GM12878 (cell line): ENCODE measurements at regions not wholly inside any gene's neighbourhood (a gene's known extent, or its start where the extent isn't known, plus 50 kb on each side); places are given as distances from the start of the nearest gene placed in this dataset.

Experiments used
- EGR1 ChIP-seq, 2 experiments: IDR thresholded peaks; 1 replicate in 1 of 2; 2 replicates in 1 of 2; pipeline ENCODE4 v1.6.1; 2011 to 2012; ENCODE audit warnings: low read depth in 2 of 2, low read length in 2 of 2, borderline replicate concordance in 1 of 2, mild to moderate bottlenecking in 1 of 2, moderate library complexity in 1 of 2
- GABPA ChIP-seq: IDR thresholded peaks from 2 replicates; pipeline ENCODE4 v1.6.1; 2014; ENCODE audit warnings: antibody characterized with exemption, low read depth, mild to moderate bottlenecking, inconsistent platforms
- HDAC2 ChIP-seq: fragments of 200-600 bp; sonication (generic); IDR thresholded peaks from 2 replicates; pipeline ENCODE4 v1.6.1; 2017
- TF ChIP-seq, protein P1 (sequence below): fragments of 150-350 bp; IDR thresholded peaks from 2 replicates; pipeline ENCODE4 v1.6.1; 2014; ENCODE audit warnings: mild to moderate bottlenecking, low read depth, low read length
- TF ChIP-seq, protein P2 (sequence below): fragments of 450-650 bp; formaldehyde crosslinking; IDR thresholded peaks from 2 replicates; pipeline ENCODE4 v1.4.0; 2020; ENCODE audit warnings: mild to moderate bottlenecking, moderate library complexity
- TF ChIP-seq, protein P3 (sequence below): IDR thresholded peaks from 2 replicates; pipeline ENCODE4 v1.6.1; 2012; ENCODE audit warnings: mild to moderate bottlenecking, low read depth, low read length
- TF ChIP-seq, protein P4 (sequence below): fragments of 450-650 bp; IDR thresholded peaks from 2 replicates; pipeline ENCODE4 v1.6.1; 2017; ENCODE audit warnings: mild to moderate bottlenecking, low read depth, inconsistent platforms; ENCODE audit not compliant: poor library complexity, severe bottlenecking

DNA sequence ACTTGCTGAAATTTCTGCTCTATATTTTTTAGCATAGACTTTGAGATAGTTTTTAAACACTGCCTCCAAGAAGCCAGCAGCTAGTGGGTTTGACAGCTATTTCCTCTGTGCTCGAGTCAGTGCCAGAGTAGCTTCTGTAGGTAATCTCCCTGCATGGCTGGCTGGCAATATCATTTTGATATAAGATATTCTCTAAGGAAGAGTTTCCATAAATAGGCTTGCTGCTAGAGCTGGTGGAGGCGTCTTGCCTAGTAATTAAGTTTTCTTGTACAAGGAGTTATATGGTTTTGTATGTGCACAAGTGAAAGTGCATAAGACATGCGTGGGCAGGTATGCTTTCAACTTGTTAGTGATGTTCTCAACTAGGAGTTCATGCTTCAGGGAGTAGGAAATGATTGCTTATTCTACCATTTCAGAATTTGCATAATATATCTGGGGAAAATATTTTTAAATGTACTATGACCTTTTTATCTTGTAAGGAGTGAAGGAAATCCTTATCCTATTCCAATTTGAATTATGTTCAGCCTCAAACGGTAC is 74.1 kb upstream of the CCL21 start:
- TF ChIP-seq, protein P1, sequence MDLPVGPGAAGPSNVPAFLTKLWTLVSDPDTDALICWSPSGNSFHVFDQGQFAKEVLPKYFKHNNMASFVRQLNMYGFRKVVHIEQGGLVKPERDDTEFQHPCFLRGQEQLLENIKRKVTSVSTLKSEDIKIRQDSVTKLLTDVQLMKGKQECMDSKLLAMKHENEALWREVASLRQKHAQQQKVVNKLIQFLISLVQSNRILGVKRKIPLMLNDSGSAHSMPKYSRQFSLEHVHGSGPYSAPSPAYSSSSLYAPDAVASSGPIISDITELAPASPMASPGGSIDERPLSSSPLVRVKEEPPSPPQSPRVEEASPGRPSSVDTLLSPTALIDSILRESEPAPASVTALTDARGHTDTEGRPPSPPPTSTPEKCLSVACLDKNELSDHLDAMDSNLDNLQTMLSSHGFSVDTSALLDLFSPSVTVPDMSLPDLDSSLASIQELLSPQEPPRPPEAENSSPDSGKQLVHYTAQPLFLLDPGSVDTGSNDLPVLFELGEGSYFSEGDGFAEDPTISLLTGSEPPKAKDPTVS = no peak
- TF ChIP-seq HDAC2 (no peak), EGR1 (IDR thresholded peaks at IDR 0.05; ENCODE audit: borderline replicate concordance in 1 of 2, low read depth in 2 of 2, low read length in 2 of 2) (no peak), GABPA (no peak)
- TF ChIP-seq, protein P2, sequence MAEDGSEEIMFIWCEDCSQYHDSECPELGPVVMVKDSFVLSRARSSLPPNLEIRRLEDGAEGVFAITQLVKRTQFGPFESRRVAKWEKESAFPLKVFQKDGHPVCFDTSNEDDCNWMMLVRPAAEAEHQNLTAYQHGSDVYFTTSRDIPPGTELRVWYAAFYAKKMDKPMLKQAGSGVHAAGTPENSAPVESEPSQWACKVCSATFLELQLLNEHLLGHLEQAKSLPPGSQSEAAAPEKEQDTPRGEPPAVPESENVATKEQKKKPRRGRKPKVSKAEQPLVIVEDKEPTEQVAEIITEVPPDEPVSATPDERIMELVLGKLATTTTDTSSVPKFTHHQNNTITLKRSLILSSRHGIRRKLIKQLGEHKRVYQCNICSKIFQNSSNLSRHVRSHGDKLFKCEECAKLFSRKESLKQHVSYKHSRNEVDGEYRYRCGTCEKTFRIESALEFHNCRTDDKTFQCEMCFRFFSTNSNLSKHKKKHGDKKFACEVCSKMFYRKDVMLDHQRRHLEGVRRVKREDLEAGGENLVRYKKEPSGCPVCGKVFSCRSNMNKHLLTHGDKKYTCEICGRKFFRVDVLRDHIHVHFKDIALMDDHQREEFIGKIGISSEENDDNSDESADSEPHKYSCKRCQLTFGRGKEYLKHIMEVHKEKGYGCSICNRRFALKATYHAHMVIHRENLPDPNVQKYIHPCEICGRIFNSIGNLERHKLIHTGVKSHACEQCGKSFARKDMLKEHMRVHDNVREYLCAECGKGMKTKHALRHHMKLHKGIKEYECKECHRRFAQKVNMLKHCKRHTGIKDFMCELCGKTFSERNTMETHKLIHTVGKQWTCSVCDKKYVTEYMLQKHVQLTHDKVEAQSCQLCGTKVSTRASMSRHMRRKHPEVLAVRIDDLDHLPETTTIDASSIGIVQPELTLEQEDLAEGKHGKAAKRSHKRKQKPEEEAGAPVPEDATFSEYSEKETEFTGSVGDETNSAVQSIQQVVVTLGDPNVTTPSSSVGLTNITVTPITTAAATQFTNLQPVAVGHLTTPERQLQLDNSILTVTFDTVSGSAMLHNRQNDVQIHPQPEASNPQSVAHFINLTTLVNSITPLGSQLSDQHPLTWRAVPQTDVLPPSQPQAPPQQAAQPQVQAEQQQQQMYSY (CRISPR knock-in tag) = no peak
- TF ChIP-seq, protein P3, sequence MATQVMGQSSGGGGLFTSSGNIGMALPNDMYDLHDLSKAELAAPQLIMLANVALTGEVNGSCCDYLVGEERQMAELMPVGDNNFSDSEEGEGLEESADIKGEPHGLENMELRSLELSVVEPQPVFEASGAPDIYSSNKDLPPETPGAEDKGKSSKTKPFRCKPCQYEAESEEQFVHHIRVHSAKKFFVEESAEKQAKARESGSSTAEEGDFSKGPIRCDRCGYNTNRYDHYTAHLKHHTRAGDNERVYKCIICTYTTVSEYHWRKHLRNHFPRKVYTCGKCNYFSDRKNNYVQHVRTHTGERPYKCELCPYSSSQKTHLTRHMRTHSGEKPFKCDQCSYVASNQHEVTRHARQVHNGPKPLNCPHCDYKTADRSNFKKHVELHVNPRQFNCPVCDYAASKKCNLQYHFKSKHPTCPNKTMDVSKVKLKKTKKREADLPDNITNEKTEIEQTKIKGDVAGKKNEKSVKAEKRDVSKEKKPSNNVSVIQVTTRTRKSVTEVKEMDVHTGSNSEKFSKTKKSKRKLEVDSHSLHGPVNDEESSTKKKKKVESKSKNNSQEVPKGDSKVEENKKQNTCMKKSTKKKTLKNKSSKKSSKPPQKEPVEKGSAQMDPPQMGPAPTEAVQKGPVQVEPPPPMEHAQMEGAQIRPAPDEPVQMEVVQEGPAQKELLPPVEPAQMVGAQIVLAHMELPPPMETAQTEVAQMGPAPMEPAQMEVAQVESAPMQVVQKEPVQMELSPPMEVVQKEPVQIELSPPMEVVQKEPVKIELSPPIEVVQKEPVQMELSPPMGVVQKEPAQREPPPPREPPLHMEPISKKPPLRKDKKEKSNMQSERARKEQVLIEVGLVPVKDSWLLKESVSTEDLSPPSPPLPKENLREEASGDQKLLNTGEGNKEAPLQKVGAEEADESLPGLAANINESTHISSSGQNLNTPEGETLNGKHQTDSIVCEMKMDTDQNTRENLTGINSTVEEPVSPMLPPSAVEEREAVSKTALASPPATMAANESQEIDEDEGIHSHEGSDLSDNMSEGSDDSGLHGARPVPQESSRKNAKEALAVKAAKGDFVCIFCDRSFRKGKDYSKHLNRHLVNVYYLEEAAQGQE = no peak
- TF ChIP-seq, protein P4, sequence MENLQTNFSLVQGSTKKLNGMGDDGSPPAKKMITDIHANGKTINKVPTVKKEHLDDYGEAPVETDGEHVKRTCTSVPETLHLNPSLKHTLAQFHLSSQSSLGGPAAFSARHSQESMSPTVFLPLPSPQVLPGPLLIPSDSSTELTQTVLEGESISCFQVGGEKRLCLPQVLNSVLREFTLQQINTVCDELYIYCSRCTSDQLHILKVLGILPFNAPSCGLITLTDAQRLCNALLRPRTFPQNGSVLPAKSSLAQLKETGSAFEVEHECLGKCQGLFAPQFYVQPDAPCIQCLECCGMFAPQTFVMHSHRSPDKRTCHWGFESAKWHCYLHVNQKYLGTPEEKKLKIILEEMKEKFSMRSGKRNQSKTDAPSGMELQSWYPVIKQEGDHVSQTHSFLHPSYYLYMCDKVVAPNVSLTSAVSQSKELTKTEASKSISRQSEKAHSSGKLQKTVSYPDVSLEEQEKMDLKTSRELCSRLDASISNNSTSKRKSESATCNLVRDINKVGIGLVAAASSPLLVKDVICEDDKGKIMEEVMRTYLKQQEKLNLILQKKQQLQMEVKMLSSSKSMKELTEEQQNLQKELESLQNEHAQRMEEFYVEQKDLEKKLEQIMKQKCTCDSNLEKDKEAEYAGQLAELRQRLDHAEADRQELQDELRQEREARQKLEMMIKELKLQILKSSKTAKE = no peak
